GM12878 (cell line): ENCODE measurements at regions not wholly inside any gene's neighbourhood (a gene's known extent, or its start where the extent isn't known, plus 50 kb on each side); places are given as distances from the start of the nearest gene placed in this dataset.
A peak's percentile ranks its signal among the peaks of the same experiment; 100 is the strongest.

Experiments
- ATAC-seq: fragments of 200-7000 bp; cut with Tn5 transposase; 3 replicates; pipeline ENCODE4 v1.9.1; 2020; ENCODE audit warnings: mild to moderate bottlenecking, moderate library complexity
- BruUV-seq: library from RNA; stranded (reverse); fragments of 400-500 nt; replicated peaks from 2 replicates; lab custom pipeline; 2021; lab: Mats Ljungman, UMichigan
- CTCF ChIA-PET: fragments of 300-600 bp; sonication (Branson Sonifier 250); formaldehyde crosslinking; extraction: SDS; loops from one replicate; lab custom pipeline; 2021; ENCODE audit warnings: inconsistent platforms; lab: Yijun Ruan, JAX
- POLR2A ChIA-PET: fragments of 350-600 bp; formaldehyde crosslinking; extraction: SDS; loops from one replicate; lab custom pipeline; 2021; ENCODE audit warnings: inconsistent platforms; lab: Charles Lee
- RAD21 ChIA-PET: fragments of 300-600 bp; sonication (Branson Sonifier 250); formaldehyde crosslinking; loops from one replicate; lab custom pipeline; 2023; ENCODE audit warnings: antibody characterized with exemption; ENCODE audit not compliant: unreplicated experiment; lab: Charles Lee
- SMC1A ChIA-PET: fragments of 300-600 bp; sonication (Branson Sonifier 250); formaldehyde crosslinking; loops from one replicate; lab custom pipeline; 2023; ENCODE audit not compliant: unreplicated experiment, uncharacterized antibody; lab: Charles Lee
- DNase-seq: peaks from one replicate; pipeline ENCODE4 v3.0.0-alpha.2; 2011; ENCODE audit warnings: low read depth, low spot score
- FAIRE-seq: peaks from 3 replicates; lab custom pipeline; 2011; peaks lifted over from hg19 to GRCh38; lab: Jason Lieb, UNC
- H2AFZ ChIP-seq: 2 replicates; pipeline ENCODE4 v1.6.0; 2011; ENCODE audit warnings: low read depth, low read length, control low read depth; ENCODE audit not compliant: control insufficient read depth
- H3K27ac ChIP-seq: 2 replicates; pipeline ENCODE4 v1.5.1; 2011; ENCODE audit warnings: control low read depth; ENCODE audit not compliant: control insufficient read depth, insufficient read depth
- H3K27me3 ChIP-seq, 2 experiments: replicated peaks in 1 of 2; 2 replicates each; pipeline versions ENCODE4 v1.6.0 to v1.6.1; 2011; ENCODE audit warnings: low read length in 1 of 2; ENCODE audit not compliant: control insufficient read depth in 2 of 2, insufficient read depth in 2 of 2
- H3K36me3 ChIP-seq, 2 experiments: 2 replicates each; pipeline ENCODE4 v1.5.1; 2011; ENCODE audit warnings: low read length in 1 of 2; ENCODE audit not compliant: control insufficient read depth in 2 of 2, insufficient read depth in 2 of 2
- H3K4me1 ChIP-seq: 2 replicates; pipeline ENCODE4 v1.6.1; 2011; ENCODE audit warnings: mild to moderate bottlenecking, low read length, moderate library complexity, mixed read lengths; ENCODE audit not compliant: control insufficient read depth, insufficient read depth
- H3K4me2 ChIP-seq: 2 replicates; pipeline ENCODE4 v1.6.0; 2011; ENCODE audit warnings: control low read depth; ENCODE audit not compliant: control insufficient read depth, insufficient read depth
- H3K4me3 ChIP-seq: fragments of 200-600 bp; sonication (generic); 2 replicates; pipeline ENCODE4 v1.5.1; 2016
- H3K79me2 ChIP-seq: 2 replicates; pipeline ENCODE4 v1.6.0; 2011; ENCODE audit warnings: low read length; ENCODE audit not compliant: control insufficient read depth, insufficient read depth
- H3K9ac ChIP-seq: 2 replicates; pipeline ENCODE4 v1.8.0; 2011; ENCODE audit warnings: low read length, control low read depth, mixed read lengths; ENCODE audit not compliant: control insufficient read depth, insufficient read depth
- H3K9me3 ChIP-seq: replicated peaks from 3 replicates; pipeline ENCODE4 v1.5.1; 2011; ENCODE audit warnings: mild to moderate bottlenecking, low read length; ENCODE audit not compliant: control insufficient read depth, insufficient read depth
- H4K20me1 ChIP-seq: 2 replicates; pipeline ENCODE4 v1.6.0; 2011; ENCODE audit not compliant: control insufficient read depth, insufficient read depth
- BRCA1 ChIP-seq: IDR thresholded peaks from 2 replicates; pipeline ENCODE4 v1.6.1; 2011; ENCODE audit warnings: low read depth, low read length, improper control_type of control experiment
- EGR1 ChIP-seq, 2 experiments: IDR thresholded peaks; 1 replicate in 1 of 2; 2 replicates in 1 of 2; pipeline ENCODE4 v1.6.1; 2011 to 2012; ENCODE audit warnings: low read depth in 2 of 2, low read length in 2 of 2, borderline replicate concordance in 1 of 2, mild to moderate bottlenecking in 1 of 2, moderate library complexity in 1 of 2
- GABPA ChIP-seq: IDR thresholded peaks from 2 replicates; pipeline ENCODE4 v1.6.1; 2014; ENCODE audit warnings: antibody characterized with exemption, low read depth, mild to moderate bottlenecking, inconsistent platforms
- HCFC1 ChIP-seq: fragments of 150-350 bp; IDR thresholded peaks from 2 replicates; pipeline ENCODE4 v1.6.1; 2014; ENCODE audit warnings: low read length
- KAT2A ChIP-seq: conservative IDR thresholded peaks from 2 replicates; pipeline ENCODE4 v1.6.1; 2011; ENCODE audit warnings: low read depth, low read length; ENCODE audit not compliant: control insufficient read depth
- LARP7 ChIP-seq: fragments of 450-650 bp; IDR thresholded peaks from 2 replicates; pipeline ENCODE4 v1.6.1; 2017; ENCODE audit warnings: mild to moderate bottlenecking
- MYB ChIP-seq: fragments of 150-350 bp; IDR thresholded peaks from 2 replicates; pipeline ENCODE4 v1.6.1; 2014; ENCODE audit warnings: mild to moderate bottlenecking, low read depth, low read length, borderline replicate concordance
- PML ChIP-seq: IDR thresholded peaks from 2 replicates; pipeline ENCODE4 v1.6.1; 2012; ENCODE audit warnings: low read length, inconsistent platforms
- POU2F2 ChIP-seq: IDR thresholded peaks from 3 replicates; pipeline ENCODE4 v1.6.1; 2011; ENCODE audit warnings: low read depth, mild to moderate bottlenecking, low read length, borderline replicate concordance
- RFX5 ChIP-seq: IDR thresholded peaks from 2 replicates; pipeline ENCODE4 v1.6.1; 2011; ENCODE audit warnings: low read depth, low read length, improper control_type of control experiment
- SMAD5 ChIP-seq: IDR thresholded peaks from 2 replicates; pipeline ENCODE4 v1.6.1; 2016; ENCODE audit warnings: antibody characterized with exemption, low read depth
- SPI1 ChIP-seq: IDR thresholded peaks from 2 replicates; pipeline ENCODE4 v1.6.1; 2011; ENCODE audit warnings: low read depth, mild to moderate bottlenecking, low read length, moderate library complexity, borderline replicate concordance; ENCODE audit not compliant: insufficient read depth
- SRF ChIP-seq, 2 experiments: IDR thresholded peaks; 2 replicates each; pipeline ENCODE4 v1.6.1; 2011; ENCODE audit warnings: low read depth in 2 of 2, low read length in 2 of 2, mild to moderate bottlenecking in 1 of 2, moderate library complexity in 1 of 2
- STAT3 ChIP-seq: IDR thresholded peaks from 2 replicates; pipeline ENCODE4 v1.6.1; 2011; ENCODE audit warnings: low read depth, low read length, improper control_type of control experiment
- TAF1 ChIP-seq: IDR thresholded peaks from 2 replicates; pipeline ENCODE4 v1.6.1; 2011; ENCODE audit warnings: mild to moderate bottlenecking, low read depth, low read length, borderline replicate concordance
- USF2 ChIP-seq: IDR thresholded peaks from 2 replicates; pipeline ENCODE4 v1.6.1; 2011; ENCODE audit warnings: low read depth, low read length, improper control_type of control experiment, borderline replicate concordance
- ZBTB4 ChIP-seq: fragments of 450-650 bp; formaldehyde crosslinking; IDR thresholded peaks from 2 replicates; pipeline ENCODE4 v1.4.0; 2022; ENCODE audit warnings: mild to moderate bottlenecking, moderate library complexity
- ZNF217 ChIP-seq: fragments of 450-650 bp; IDR thresholded peaks from 2 replicates; pipeline ENCODE4 v1.6.1; 2017; ENCODE audit warnings: antibody characterized with exemption, mild to moderate bottlenecking
- ZNF274 ChIP-seq: IDR thresholded peaks from one replicate; pipeline ENCODE4 v1.8.0; 2011; ENCODE audit not compliant: insufficient read length, insufficient read depth
- WGBS: methylation state at CpG from one replicate; pipeline ENCODE4 v1.1.6; 2016; ENCODE audit warnings: low lambda C conversion rate; ENCODE audit not compliant: insufficient replicate concordance, insufficient coverage; ENCODE audit errors: missing lambda C conversion rate; 5-methylcytosine and 5-hydroxymethylcytosine counted together
- in situ Hi-C: fragments of 300-500 bp; cut with MboI; formaldehyde crosslinking; loops from 9 replicates; pipeline ENCODE4 v1.14.3; 2018; ENCODE audit warnings: mixed read lengths
- intact Hi-C: fragments of 100-400 bp; cut with micrococcal nuclease; formaldehyde crosslinking; loops from one replicate; pipeline ENCODE4 v1.14.2; 2022; ENCODE audit not compliant: unreplicated experiment
- TF ChIP-seq, protein P1 (sequence below): IDR thresholded peaks from 2 replicates; pipeline ENCODE4 v1.6.1; 2011; ENCODE audit warnings: low read depth, mild to moderate bottlenecking, low read length, moderate library complexity, borderline replicate concordance; ENCODE audit errors: extremely low read depth

DNA sequence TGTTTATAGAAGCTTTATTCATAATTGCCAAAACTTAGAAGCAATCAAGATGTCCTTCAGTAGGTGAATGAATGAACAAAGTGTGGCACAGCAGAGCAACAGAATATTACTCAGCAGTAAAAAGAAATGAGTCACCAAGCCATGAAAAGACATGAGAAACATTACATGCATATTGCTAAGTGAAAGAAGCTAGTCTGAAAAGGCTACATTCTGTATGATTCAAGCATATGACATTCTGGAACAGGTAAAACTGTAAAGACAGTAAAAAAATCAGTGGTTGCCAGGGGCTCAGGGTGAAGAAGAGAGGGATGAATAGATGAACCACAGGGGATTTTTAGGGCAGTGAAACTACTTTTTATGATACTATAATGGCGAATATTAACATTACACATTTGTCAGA lies 80.9 kb upstream of the APBB1IP start (continued):
- TF ChIP-seq SPI1 = no peak
- 0 out of 3 replicates have a peak, but pooled peaks have one; percentile 28 for TF ChIP-seq POU2F2
- no peak for TF ChIP-seq PML
- TF ChIP-seq GABPA = no peak
- TF ChIP-seq MYB = no peak
- TF ChIP-seq ZNF274 = no peak
- no peak for TF ChIP-seq TAF1
- TF ChIP-seq RFX5 = no peak
- no peak for TF ChIP-seq USF2

- WGBS = 53% methylated on average over 2 of the region's 2 CpGs
These were observed 80.1 kb upstream of the APBB1IP start for GRCh38 chr10:26358071-26358470.

More at GRCh38 chr10:26358071-26358470, 80.1 kb upstream of the APBB1IP start:
- Histone ChIP-seq H4K20me1 (no peaks in the 10 kb centered on the region), H3K9ac (no peak overlapping the region), H3K36me3 (no peaks in the 10 kb centered on the region), H2AFZ (no peak overlapping the region), H3K4me3 (no peak overlapping the region), H3K27me3 (no peaks in the 10 kb centered on the region), H3K79me2 (no peaks in the 10 kb centered on the region), H3K9me3 (no peaks in the 10 kb centered on the region), H3K4me1 (no peaks in the 10 kb centered on the region), H3K27ac (no peak overlapping the region), H3K4me2 (no peak overlapping the region)
- no peak for FAIRE-seq
- ATAC-seq = no peak
- POLR2A ChIA-PET = interaction anchor here (0.5 kb wide), 1 partner anchor 173 kb away, joined by 3 read pairs; no protein-coding TSS in a partner anchor
- CTCF ChIA-PET = no interaction called here
- TF ChIP-seq BRCA1 = no peak
- TF ChIP-seq HCFC1 = no peak
- no peak for TF ChIP-seq LARP7
- no peak for TF ChIP-seq KAT2A
- TF ChIP-seq ZBTB4 (CRISPR knock-in tag) = no peak
- TF ChIP-seq SMAD5 = no peak
- no peak for TF ChIP-seq STAT3
- TF ChIP-seq, protein P1, sequence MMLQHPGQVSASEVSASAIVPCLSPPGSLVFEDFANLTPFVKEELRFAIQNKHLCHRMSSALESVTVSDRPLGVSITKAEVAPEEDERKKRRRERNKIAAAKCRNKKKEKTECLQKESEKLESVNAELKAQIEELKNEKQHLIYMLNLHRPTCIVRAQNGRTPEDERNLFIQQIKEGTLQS = no peak
- no peak for TF ChIP-seq ZNF217
- no peak for TF ChIP-seq SRF (IDR thresholded peaks at IDR 0.05; ENCODE audit: low read depth in 2 of 2, low read length in 2 of 2)
- no peak for TF ChIP-seq EGR1 (IDR thresholded peaks at IDR 0.05; ENCODE audit: borderline replicate concordance in 1 of 2, low read depth in 2 of 2, low read length in 2 of 2)
- in situ Hi-C loops (no loop called here), intact Hi-C loops (no loop called here)
- SMC1A ChIA-PET = interaction anchor here (0.6 kb wide), 1 partner anchor 122 kb away, joined by 3 read pairs; no protein-coding TSS in a partner anchor
- no peak for DNase-seq
- RAD21 ChIA-PET = no interaction called here
- no TSS peak for BruUV-seq
